Astrocyte (in vitro differentiated cells and primary cell): ENCODE measurements at regions not wholly inside any gene's neighbourhood (a gene's known extent, or its start where the extent isn't known, plus 50 kb on each side); places are given as distances from the start of the nearest gene placed in this dataset.

ENCODE experiments used
- DNase-seq: peaks from one replicate; pipeline ENCODE4 v3.0.0-alpha.2; 2010; ENCODE audit warnings: low read depth
- FAIRE-seq: peaks from 2 replicates; lab custom pipeline; 2011; peaks lifted over from hg19 to GRCh38; lab: Jason Lieb, UNC
- H2AFZ ChIP-seq: 2 replicates; pipeline ENCODE4 v1.6.0; 2012; ENCODE audit warnings: low read depth, low read length, inconsistent platforms
- H3K27ac ChIP-seq: 2 replicates; pipeline ENCODE4 v1.5.1; 2011; ENCODE audit warnings: low read depth, low read length, inconsistent platforms
- H3K27me3 ChIP-seq: 2 replicates; pipeline ENCODE4 v1.6.0; 2011; ENCODE audit warnings: low read length, inconsistent platforms; ENCODE audit not compliant: insufficient read depth
- H3K36me3 ChIP-seq: 2 replicates; pipeline ENCODE4 v1.5.1; 2011; ENCODE audit warnings: low read length, inconsistent platforms; ENCODE audit not compliant: insufficient read depth
- H3K4me1 ChIP-seq: 2 replicates; pipeline ENCODE4 v1.5.1; 2011; ENCODE audit warnings: low read length, inconsistent platforms; ENCODE audit not compliant: insufficient read depth
- H3K4me2 ChIP-seq: 2 replicates; pipeline ENCODE4 v1.6.0; 2012; ENCODE audit warnings: low read length, inconsistent platforms
- H3K4me3 ChIP-seq: 2 replicates; pipeline ENCODE4 v1.5.1; 2011; ENCODE audit warnings: low read depth, mild to moderate bottlenecking, low read length, inconsistent platforms; ENCODE audit not compliant: insufficient read depth
- H3K79me2 ChIP-seq: 2 replicates; pipeline ENCODE4 v1.6.0; 2012; ENCODE audit warnings: mild to moderate bottlenecking, low read length, inconsistent platforms; ENCODE audit not compliant: insufficient read depth
- H3K9ac ChIP-seq: 2 replicates; pipeline ENCODE4 v1.6.0; 2012; ENCODE audit warnings: mild to moderate bottlenecking, low read length, inconsistent platforms
- H3K9me3 ChIP-seq: 2 replicates; pipeline ENCODE4 v1.5.1; 2012; ENCODE audit warnings: low read depth, mild to moderate bottlenecking, low read length, inconsistent platforms; ENCODE audit not compliant: insufficient read depth
- H4K20me1 ChIP-seq: 2 replicates; pipeline ENCODE4 v1.6.0; 2012; ENCODE audit warnings: low read length, inconsistent platforms; ENCODE audit not compliant: insufficient read depth
- H3K27ac Mint-ChIP-seq: one replicate; pipeline ENCODE4 v1.8.0; 2021; ENCODE audit warnings: mild to moderate bottlenecking, mixed read lengths; ENCODE audit not compliant: unreplicated experiment
- H3K27me3 Mint-ChIP-seq: one replicate; pipeline ENCODE4 v1.8.0; 2021; ENCODE audit warnings: low read depth, mixed read lengths; ENCODE audit not compliant: unreplicated experiment
- H3K36me3 Mint-ChIP-seq: one replicate; pipeline ENCODE4 v1.8.0; 2021; ENCODE audit warnings: low read depth, mixed read lengths; ENCODE audit not compliant: unreplicated experiment
- H3K4me1 Mint-ChIP-seq: one replicate; pipeline ENCODE4 v1.8.0; 2021; ENCODE audit warnings: low read depth, mixed read lengths; ENCODE audit not compliant: unreplicated experiment
- H3K4me3 Mint-ChIP-seq: one replicate; pipeline ENCODE4 v1.8.0; 2021; ENCODE audit warnings: mild to moderate bottlenecking, moderate library complexity, mixed read lengths; ENCODE audit not compliant: unreplicated experiment
- H3K9me3 Mint-ChIP-seq: one replicate; pipeline ENCODE4 v1.8.0; 2021; ENCODE audit warnings: mild to moderate bottlenecking, mixed read lengths; ENCODE audit not compliant: unreplicated experiment
- EZH2 ChIP-seq: IDR thresholded peaks from 2 replicates; pipeline ENCODE4 v1.6.1; 2012; ENCODE audit warnings: mild to moderate bottlenecking, low read length, inconsistent platforms; ENCODE audit not compliant: insufficient read depth
- TF ChIP-seq, protein P1 (sequence below): IDR thresholded peaks from 2 replicates; pipeline ENCODE4 v1.5.1; 2011; ENCODE audit warnings: low read depth, mild to moderate bottlenecking, inconsistent platforms, low read length, moderate library complexity; ENCODE audit not compliant: insufficient read depth

DNA sequence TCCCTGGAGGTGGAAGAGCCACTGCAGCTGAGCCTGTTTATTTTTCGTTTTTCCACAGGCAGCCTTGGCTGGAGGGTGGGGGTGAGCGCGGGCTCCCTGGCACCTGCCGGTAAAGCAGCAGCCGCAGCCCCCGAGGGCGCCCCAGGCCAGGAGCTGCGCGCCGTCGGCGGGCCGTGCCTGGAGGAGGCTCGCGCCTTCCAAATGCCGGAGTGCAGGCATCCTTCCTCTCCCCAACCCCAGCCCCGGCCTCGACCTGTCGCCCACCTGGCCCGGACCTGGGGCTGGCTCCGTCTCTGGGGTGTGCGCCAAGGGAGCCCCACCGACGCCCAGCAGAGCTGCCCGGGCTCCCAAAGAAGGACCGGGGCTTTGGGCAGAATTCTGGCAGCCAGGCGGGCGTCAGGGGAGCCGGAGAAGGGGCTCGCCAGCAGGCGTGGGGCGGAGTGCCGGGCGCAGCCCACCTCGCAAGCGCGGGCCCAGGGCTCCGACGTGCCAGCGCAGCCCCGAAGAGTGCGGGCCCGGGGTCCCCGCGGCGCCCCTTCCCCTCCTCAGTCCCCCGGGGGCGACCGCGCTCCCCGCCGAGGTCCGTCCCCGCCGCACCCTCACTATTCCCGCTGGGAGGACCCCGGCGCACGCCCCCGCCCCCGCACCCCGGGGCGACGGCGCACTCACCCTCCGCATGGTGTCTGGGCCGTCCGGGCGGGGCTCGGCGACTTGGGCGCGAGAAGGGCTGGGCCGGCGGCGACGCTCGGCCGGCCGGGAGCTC, 130.3 kb downstream of the NDUFA12 start:
- TF ChIP-seq, protein P1, sequence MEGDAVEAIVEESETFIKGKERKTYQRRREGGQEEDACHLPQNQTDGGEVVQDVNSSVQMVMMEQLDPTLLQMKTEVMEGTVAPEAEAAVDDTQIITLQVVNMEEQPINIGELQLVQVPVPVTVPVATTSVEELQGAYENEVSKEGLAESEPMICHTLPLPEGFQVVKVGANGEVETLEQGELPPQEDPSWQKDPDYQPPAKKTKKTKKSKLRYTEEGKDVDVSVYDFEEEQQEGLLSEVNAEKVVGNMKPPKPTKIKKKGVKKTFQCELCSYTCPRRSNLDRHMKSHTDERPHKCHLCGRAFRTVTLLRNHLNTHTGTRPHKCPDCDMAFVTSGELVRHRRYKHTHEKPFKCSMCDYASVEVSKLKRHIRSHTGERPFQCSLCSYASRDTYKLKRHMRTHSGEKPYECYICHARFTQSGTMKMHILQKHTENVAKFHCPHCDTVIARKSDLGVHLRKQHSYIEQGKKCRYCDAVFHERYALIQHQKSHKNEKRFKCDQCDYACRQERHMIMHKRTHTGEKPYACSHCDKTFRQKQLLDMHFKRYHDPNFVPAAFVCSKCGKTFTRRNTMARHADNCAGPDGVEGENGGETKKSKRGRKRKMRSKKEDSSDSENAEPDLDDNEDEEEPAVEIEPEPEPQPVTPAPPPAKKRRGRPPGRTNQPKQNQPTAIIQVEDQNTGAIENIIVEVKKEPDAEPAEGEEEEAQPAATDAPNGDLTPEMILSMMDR, result no peak
- peak; percentile 95 for TF ChIP-seq EZH2
- Mint-ChIP-seq H3K27ac (no peak overlapping the region), H3K36me3 (no peaks in the 10 kb centered on the region), H3K4me3 (no peak overlapping the region), H3K27me3 (peaks cover 47% of the 10 kb centered on the region), H3K4me1 (no peaks in the 10 kb centered on the region), H3K9me3 (peaks cover 5% of the 10 kb centered on the region)
- no peaks in the 10 kb centered on the region for H3K9me3 ChIP-seq
- peak overlapping the region; percentile 79 for H3K4me2 ChIP-seq
- DNase-seq, result no peak
- H3K27ac ChIP-seq, result no peak overlapping the region
- H2AFZ ChIP-seq, result no peak overlapping the region
- FAIRE-seq, result no peak
- no peaks in the 10 kb centered on the region for H3K36me3 ChIP-seq
- H3K9ac ChIP-seq, result no peak overlapping the region
- H3K4me3 ChIP-seq, result no peak overlapping the region
- no peaks in the 10 kb centered on the region for H3K4me1 ChIP-seq
- no peaks in the 10 kb centered on the region for H4K20me1 ChIP-seq
- H3K79me2 ChIP-seq, result no peaks in the 10 kb centered on the region
- H3K27me3 ChIP-seq, result peaks cover 51% of the 10 kb centered on the region

DNA sequence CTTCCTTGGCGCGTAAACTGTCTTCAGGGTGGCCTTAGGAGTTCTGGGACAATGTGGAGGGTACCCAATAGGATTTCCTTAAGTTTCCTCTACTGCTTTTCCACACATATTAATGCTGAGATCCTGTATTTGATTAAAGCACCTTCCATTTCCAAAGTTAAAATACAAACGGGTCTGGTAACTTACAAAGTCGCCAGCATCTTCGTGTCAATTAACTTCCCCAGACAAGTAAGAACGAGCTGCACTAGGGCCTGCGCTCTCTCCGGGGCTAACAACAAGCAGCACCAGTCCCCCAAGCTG, 130.9 kb downstream of the NDUFA12 start:
- Histone ChIP-seq H3K9me3 (no peaks in the 10 kb centered on the region), H3K4me1 (no peaks in the 10 kb centered on the region), H3K27me3 (peaks cover 51% of the 10 kb centered on the region), H3K4me3 (no peak overlapping the region), H2AFZ (no peak overlapping the region), H3K79me2 (no peaks in the 10 kb centered on the region), H3K4me2 (no peak overlapping the region), H3K9ac (no peak overlapping the region), H3K36me3 (no peaks in the 10 kb centered on the region), H3K27ac (no peak overlapping the region), H4K20me1 (no peaks in the 10 kb centered on the region)
- Mint-ChIP-seq H3K27ac (no peak overlapping the region), H3K4me1 (no peaks in the 10 kb centered on the region), H3K4me3 (peak overlapping the region; percentile 54), H3K27me3 (peaks cover 47% of the 10 kb centered on the region), H3K9me3 (peaks cover 5% of the 10 kb centered on the region), H3K36me3 (no peaks in the 10 kb centered on the region)
- no peak for TF ChIP-seq EZH2
- TF ChIP-seq, protein P1, result no peak
- DNase-seq (no peak), FAIRE-seq (no peak)

DNA sequence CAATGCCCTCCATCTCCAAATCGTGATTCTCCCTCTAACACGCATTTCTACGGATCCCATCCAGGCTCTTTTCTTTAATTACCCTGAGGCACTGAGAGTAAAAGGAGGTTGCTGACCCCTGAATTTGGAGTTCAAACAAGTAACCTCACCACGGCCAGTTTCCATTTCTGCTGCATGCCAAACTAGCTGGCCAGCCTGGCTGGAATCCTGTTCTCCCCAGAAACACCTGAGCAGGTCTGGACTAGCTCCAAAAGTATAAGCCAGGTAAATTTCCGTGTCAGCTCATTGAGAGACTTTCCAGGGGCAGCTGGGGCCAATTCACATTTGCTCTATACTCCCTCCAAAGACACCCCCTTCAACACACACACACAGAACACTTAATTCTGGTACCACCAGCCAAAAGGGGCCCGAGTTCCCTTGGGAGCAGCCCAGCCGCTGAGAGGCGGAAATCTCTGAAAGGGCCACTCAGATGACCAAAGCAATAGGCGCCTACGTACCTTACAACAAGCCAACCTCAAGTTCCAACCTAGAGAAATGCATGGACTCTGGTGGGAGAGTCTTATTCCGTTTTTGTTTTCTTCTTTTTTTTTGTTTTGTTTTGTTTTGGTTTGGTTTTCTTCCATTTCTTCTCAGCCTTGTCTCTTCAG, 131.4 kb downstream of the NDUFA12 start:
- no peak overlapping the region for H3K4me2 ChIP-seq
- H3K4me1 ChIP-seq, result no peaks in the 10 kb centered on the region
- FAIRE-seq (no peak), DNase-seq (no peak)
- no peak overlapping the region for H2AFZ ChIP-seq
- no peaks in the 10 kb centered on the region for H3K9me3 ChIP-seq
- peaks cover 2% of the 10 kb centered on the region for H3K4me1 Mint-ChIP-seq
- H3K27ac ChIP-seq, result no peak overlapping the region
- no peaks in the 10 kb centered on the region for H4K20me1 ChIP-seq
- peak overlapping the region; percentile 54 for H3K4me3 Mint-ChIP-seq
- peaks cover 51% of the 10 kb centered on the region for H3K27me3 ChIP-seq
- peaks cover 5% of the 10 kb centered on the region for H3K9me3 Mint-ChIP-seq
- H3K4me3 ChIP-seq, result no peak overlapping the region
- H3K27me3 Mint-ChIP-seq, result peaks cover 47% of the 10 kb centered on the region
- H3K9ac ChIP-seq, result no peak overlapping the region
- no peak for TF ChIP-seq EZH2
- TF ChIP-seq, protein P1, result no peak
- no peaks in the 10 kb centered on the region for H3K79me2 ChIP-seq
- H3K27ac Mint-ChIP-seq, result no peak overlapping the region
- no peaks in the 10 kb centered on the region for H3K36me3 ChIP-seq
- H3K36me3 Mint-ChIP-seq, result no peaks in the 10 kb centered on the region
